ENCODE measurements at regions not wholly inside any gene's neighbourhood (a gene's known extent, or its start where the extent isn't known, plus 50 kb on each side); places are given as distances from the start of the nearest gene placed in this dataset.

DNA sequence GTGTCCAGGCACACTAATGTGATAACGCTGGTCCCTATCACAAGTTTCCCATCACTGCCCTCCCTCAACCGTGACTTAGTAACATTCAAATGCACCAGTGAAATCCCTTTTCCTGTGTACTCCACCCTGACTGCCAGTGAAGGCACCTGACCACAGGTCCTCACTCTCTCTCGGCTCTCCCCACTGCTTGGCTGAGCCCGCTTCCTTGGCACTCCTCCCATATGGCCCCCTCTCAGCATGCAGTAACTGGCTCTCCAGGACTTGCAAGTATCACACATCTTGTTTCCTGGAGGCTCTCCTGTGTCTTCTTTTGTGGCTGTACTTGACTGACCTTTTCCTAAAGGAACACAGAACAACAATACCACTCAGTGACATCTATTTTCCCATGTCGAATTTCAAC lies 292.0 kb upstream of the ZNF608 start:
- Histone ChIP-seq H3K4me1 (ENCODE audit: insufficient read depth, low read length) (no peaks in the 10 kb centered on the region), H3K79me2 (ENCODE audit: insufficient read depth, low read length) (no peaks in the 10 kb centered on the region), H3K27ac (ENCODE audit: extremely low read length, insufficient read depth, low read length) (no peak overlapping the region), H3K9me3 (ENCODE audit: low read length) (no peaks in the 10 kb centered on the region), H3K9ac (ENCODE audit: insufficient read depth, low read depth, low read length) (no peak overlapping the region), H3K36me3 (replicated peaks in 1 of 2; ENCODE audit: control insufficient read depth in 1 of 2, insufficient read depth in 2 of 2, low read length in 2 of 2) (no peaks in the 10 kb centered on the region), H3K4me3 (replicated peaks in 1 of 3; ENCODE audit: insufficient read depth in 1 of 3, low read depth in 2 of 3, low read length in 3 of 3) (no peak overlapping the region), H3K4me2 (ENCODE audit: low read depth, low read length) (no peak overlapping the region), H3K27me3 (ENCODE audit: control insufficient read depth in 1 of 2, insufficient read depth in 2 of 2, low read length in 2 of 2) (no peaks in the 10 kb centered on the region), H2AFZ (ENCODE audit: low read length) (no peak overlapping the region), H4K20me1 (ENCODE audit: insufficient read depth, low read length) (no peaks in the 10 kb centered on the region)
- WGBS (ENCODE audit: low lambda C conversion rate), result 45% methylated on average over 5 of the region's 5 CpGs
- ChIA-PET POLR2A (no interaction called here), CTCF (ENCODE audit: low intra/inter-chr PET ratio, low total read pairs) (no interaction called here)
- BruUV-seq (replicated peaks), result no TSS peak
- no peak for TF ChIP-seq ZNF510 (CRISPR knock-in tag; IDR thresholded peaks at IDR 0.05; ENCODE audit: low read depth)
- TF ChIP-seq GATA4 (IDR thresholded peaks at IDR 0.05; ENCODE audit: borderline replicate concordance, low read depth), result no peak
- no peak for TF ChIP-seq SP1 (IDR thresholded peaks at IDR 0.05)
- no peak for TF ChIP-seq SP1 (CRISPR knock-in tag; IDR thresholded peaks at IDR 0.05)
- TF ChIP-seq, protein P1, sequence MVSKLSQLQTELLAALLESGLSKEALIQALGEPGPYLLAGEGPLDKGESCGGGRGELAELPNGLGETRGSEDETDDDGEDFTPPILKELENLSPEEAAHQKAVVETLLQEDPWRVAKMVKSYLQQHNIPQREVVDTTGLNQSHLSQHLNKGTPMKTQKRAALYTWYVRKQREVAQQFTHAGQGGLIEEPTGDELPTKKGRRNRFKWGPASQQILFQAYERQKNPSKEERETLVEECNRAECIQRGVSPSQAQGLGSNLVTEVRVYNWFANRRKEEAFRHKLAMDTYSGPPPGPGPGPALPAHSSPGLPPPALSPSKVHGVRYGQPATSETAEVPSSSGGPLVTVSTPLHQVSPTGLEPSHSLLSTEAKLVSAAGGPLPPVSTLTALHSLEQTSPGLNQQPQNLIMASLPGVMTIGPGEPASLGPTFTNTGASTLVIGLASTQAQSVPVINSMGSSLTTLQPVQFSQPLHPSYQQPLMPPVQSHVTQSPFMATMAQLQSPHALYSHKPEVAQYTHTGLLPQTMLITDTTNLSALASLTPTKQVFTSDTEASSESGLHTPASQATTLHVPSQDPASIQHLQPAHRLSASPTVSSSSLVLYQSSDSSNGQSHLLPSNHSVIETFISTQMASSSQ (IDR thresholded peaks at IDR 0.05; ENCODE audit: low read depth), result no peak
- TF ChIP-seq, protein P1 (CRISPR knock-in tag; IDR thresholded peaks at IDR 0.05; ENCODE audit: borderline replicate concordance), result no peak
- no peak for TF ChIP-seq ZMYM3 (CRISPR knock-in tag; IDR thresholded peaks at IDR 0.05)
- TF ChIP-seq ZBTB8A (CRISPR knock-in tag; IDR thresholded peaks at IDR 0.05; ENCODE audit: borderline replicate concordance, low read depth), result no peak
- no peak for TF ChIP-seq NCOA1 (CRISPR knock-in tag; IDR thresholded peaks at IDR 0.05)
- TF ChIP-seq, protein P2, sequence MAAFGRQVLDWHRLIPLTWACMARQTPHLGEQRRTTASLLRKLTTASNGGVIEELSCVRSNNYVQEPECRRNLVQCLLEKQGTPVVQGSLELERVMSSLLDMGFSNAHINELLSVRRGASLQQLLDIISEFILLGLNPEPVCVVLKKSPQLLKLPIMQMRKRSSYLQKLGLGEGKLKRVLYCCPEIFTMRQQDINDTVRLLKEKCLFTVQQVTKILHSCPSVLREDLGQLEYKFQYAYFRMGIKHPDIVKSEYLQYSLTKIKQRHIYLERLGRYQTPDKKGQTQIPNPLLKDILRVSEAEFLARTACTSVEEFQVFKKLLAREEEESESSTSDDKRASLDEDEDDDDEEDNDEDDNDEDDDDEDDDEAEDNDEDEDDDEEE (CRISPR knock-in tag; IDR thresholded peaks at IDR 0.05), result no peak
- TF ChIP-seq, protein P3, sequence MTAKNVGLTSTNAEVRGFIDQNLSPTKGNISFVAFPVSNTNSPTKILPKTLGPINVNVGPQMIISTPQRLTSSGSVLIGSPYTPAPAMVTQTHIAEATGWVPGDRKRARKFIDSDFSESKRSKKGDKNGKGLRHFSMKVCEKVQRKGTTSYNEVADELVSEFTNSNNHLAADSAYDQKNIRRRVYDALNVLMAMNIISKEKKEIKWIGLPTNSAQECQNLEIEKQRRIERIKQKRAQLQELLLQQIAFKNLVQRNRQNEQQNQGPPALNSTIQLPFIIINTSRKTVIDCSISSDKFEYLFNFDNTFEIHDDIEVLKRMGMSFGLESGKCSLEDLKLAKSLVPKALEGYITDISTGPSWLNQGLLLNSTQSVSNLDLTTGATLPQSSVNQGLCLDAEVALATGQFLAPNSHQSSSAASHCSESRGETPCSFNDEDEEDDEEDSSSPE (CRISPR knock-in tag; IDR thresholded peaks at IDR 0.05), result no peak
- TF ChIP-seq SSRP1 (CRISPR knock-in tag; IDR thresholded peaks at IDR 0.05), result no peak
- no peak for TF ChIP-seq ZNF33B (CRISPR knock-in tag; IDR thresholded peaks at IDR 0.05)
- TF ChIP-seq, protein P4, sequence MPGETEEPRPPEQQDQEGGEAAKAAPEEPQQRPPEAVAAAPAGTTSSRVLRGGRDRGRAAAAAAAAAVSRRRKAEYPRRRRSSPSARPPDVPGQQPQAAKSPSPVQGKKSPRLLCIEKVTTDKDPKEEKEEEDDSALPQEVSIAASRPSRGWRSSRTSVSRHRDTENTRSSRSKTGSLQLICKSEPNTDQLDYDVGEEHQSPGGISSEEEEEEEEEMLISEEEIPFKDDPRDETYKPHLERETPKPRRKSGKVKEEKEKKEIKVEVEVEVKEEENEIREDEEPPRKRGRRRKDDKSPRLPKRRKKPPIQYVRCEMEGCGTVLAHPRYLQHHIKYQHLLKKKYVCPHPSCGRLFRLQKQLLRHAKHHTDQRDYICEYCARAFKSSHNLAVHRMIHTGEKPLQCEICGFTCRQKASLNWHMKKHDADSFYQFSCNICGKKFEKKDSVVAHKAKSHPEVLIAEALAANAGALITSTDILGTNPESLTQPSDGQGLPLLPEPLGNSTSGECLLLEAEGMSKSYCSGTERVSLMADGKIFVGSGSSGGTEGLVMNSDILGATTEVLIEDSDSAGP (CRISPR knock-in tag; IDR thresholded peaks at IDR 0.05; ENCODE audit: borderline replicate concordance), result no peak
- TF ChIP-seq RARG (CRISPR knock-in tag; IDR thresholded peaks at IDR 0.05; ENCODE audit: low read depth), result no peak
- in situ Hi-C loops (cut with HindIII; ENCODE audit: extremely low pct_ligation_motif_present, low pct_unique_long_range_greater_than_20kb) (no loop called here), intact Hi-C loops (cut with micrococcal nuclease; ENCODE audit: unreplicated experiment) (no loop called here)
- DNase-seq (ENCODE audit: low spot score) (no peak), FAIRE-seq (no peak), ATAC-seq (no peak)

Data from HepG2 (cell line).